Heart right ventricle (tissue), 16 donors: ENCODE measurements at regions not wholly inside any gene's neighbourhood (a gene's known extent, or its start where the extent isn't known, plus 50 kb on each side); places are given as distances from the start of the nearest gene placed in this dataset.

Source experiments
- ATAC-seq, 8 donors: fragments of 200-7000 bp; cut with Tn5 transposase; one replicate each; pipeline ENCODE4 v1.9.1; 2020; ENCODE audit warnings: mild to moderate bottlenecking in 8 of 8, moderate library complexity in 8 of 8, moderate number of reproducible peaks in 1 of 8
- DNase-seq, 2 donors: peaks; one replicate each; pipeline ENCODE4 v3.0.0-alpha.2; 2020
- H3K27ac ChIP-seq, 10 donors: fragments of 200-600 bp; sonication (generic) in 2 of 10; one replicate each; pipeline versions ENCODE4 v1.5.0 to v1.8.0; 2020 to 2022; ENCODE audit warnings: mild to moderate bottlenecking in 3 of 10
- H3K27me3 ChIP-seq, 7 donors: fragments of 200-600 bp; one replicate each; pipeline ENCODE4 v1.8.0; 2021 to 2022; ENCODE audit warnings: mild to moderate bottlenecking in 2 of 7
- H3K36me3 ChIP-seq, 9 donors: fragments of 200-600 bp; sonication (generic) in 1 of 9; one replicate each; pipeline versions ENCODE4 v1.5.0 to v1.8.0; 2020 to 2022; ENCODE audit warnings: mild to moderate bottlenecking in 2 of 9
- H3K4me1 ChIP-seq, 9 donors: fragments of 200-600 bp; sonication (generic) in 1 of 9; one replicate each; pipeline versions ENCODE4 v1.5.0 to v1.8.0; 2020 to 2022; ENCODE audit warnings: mild to moderate bottlenecking in 4 of 9
- H3K4me3 ChIP-seq, 10 donors: fragments of 200-600 bp; sonication (generic) in 2 of 10; one replicate each; pipeline versions ENCODE4 v1.5.0 to v1.8.0; 2020 to 2022; ENCODE audit warnings: mild to moderate bottlenecking in 7 of 10, moderate library complexity in 2 of 10
- H3K9me3 ChIP-seq, 11 donors: fragments of 200-600 bp in 10 of 11; sonication (generic) in 2 of 11; one replicate each; pipeline versions ENCODE4 v1.5.0 to v1.8.0; 2013 to 2022; ENCODE audit warnings: mild to moderate bottlenecking in 2 of 11, control low read depth in 1 of 11, moderate library complexity in 1 of 11
- WGBS, 2 donors: extraction: QIAGEN DNeasy Blood & Tissue Kit; methylation state at CpG; one replicate each; pipeline ENCODE4 v1.1.7; 2013; ENCODE audit warnings: inconsistent platforms in 1 of 2; 5-methylcytosine and 5-hydroxymethylcytosine counted together
- intact Hi-C, 10 donors: fragments of 100-400 bp; cut with DNase I; formaldehyde crosslinking; loops; one replicate each; pipeline versions ENCODE4 v1.11.1 to v1.14.2; 2022
- TF ChIP-seq, protein P1 (sequence below), 9 donors: fragments of 200-600 bp; sonication (generic) in 2 of 9; IDR thresholded peaks; one replicate each; pipeline versions ENCODE4 v1.5.0 to v1.8.0; 2021 to 2022; ENCODE audit warnings: antibody characterized with exemption in 9 of 9, mild to moderate bottlenecking in 5 of 9, moderate library complexity in 1 of 9
- donor health status: Arrhythmogenic right ventricular cardiomyopathy.
- donor health status: ischemic (EF 13 %, LVEDD 7.1; RV severe dilation, severe dysfunction).
- donor health status: healthy with polysubstance abuse.
- donor health status: DM: no; HTN: yes; CAD: no.
- donor health status: DM: no; HTN: no; CAD: no.
- donor health status: ischemic (EF 25% LVEDD 6.9; RV normal size, moderate dysfunction).
- donor health status: ischemic (EF 25% LVEDD 5.7; RV mildly dilated, moderate dysfunction).
- donor health status: healthy.
- donor health status: DM: yes; HTN: yes; CAD: no.
- donor health status: Ischemic cardiomyopathy.
- donor health status: ischemic (EF 35%, LVEDD 5.7; RV mildly dilated, moderate dysfunction).
- donor health status: nonischemic (EF 11% LVEDD 7.7; RV severe dilation, severe dysfunction).
- donor health status: DM: yes; HTN: yes; CAD: no.
- donor health status: PGD.
- donor health status: ischemic (EF 29% LVEDD 5.4; RV normal size, mild dysfunction).
- donor health status: nonischemic (EF 23%, LVEDD 6.1; RV moderate dilation, normal function).

DNA sequence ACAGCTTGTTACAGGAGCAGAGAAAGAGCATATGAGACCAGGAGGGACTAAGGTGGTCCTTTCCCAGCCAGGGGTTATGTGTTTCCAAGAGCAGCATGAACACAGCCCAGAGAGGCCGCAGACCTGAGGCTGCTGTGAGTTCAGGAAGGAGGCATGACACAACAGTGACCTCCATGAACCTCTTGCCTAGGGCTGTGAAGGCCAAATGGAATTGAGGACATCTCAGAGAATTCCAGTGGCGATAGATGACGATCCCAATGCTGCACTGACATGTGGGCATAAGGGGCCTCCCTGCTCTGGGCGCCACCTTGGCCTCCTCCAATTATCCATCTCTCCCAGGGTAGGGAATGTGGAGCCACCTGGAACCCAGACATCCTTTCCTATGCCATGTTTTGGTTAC is 79.9 kb upstream of the FUCA2 start:
- Histone ChIP-seq H3K4me1 (peaks cover 0 to 22% (median 18%) of the 10 kb centered on the region in 9 donors), H3K36me3 (no peaks in the 10 kb centered on the region), H3K27me3 (no peaks in the 10 kb centered on the region), H3K27ac (no peak overlapping the region), H3K9me3 (peaks cover 0 to 7% (median 0%) of the 10 kb centered on the region in 11 donors), H3K4me3 (no peak overlapping the region)
- TF ChIP-seq, protein P1, sequence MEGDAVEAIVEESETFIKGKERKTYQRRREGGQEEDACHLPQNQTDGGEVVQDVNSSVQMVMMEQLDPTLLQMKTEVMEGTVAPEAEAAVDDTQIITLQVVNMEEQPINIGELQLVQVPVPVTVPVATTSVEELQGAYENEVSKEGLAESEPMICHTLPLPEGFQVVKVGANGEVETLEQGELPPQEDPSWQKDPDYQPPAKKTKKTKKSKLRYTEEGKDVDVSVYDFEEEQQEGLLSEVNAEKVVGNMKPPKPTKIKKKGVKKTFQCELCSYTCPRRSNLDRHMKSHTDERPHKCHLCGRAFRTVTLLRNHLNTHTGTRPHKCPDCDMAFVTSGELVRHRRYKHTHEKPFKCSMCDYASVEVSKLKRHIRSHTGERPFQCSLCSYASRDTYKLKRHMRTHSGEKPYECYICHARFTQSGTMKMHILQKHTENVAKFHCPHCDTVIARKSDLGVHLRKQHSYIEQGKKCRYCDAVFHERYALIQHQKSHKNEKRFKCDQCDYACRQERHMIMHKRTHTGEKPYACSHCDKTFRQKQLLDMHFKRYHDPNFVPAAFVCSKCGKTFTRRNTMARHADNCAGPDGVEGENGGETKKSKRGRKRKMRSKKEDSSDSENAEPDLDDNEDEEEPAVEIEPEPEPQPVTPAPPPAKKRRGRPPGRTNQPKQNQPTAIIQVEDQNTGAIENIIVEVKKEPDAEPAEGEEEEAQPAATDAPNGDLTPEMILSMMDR (IDR thresholded peaks at IDR 0.05), result no peak
- intact Hi-C loops, result loop anchor here in 2 of 10 donors (10.0 kb wide), 2 partner anchors 143 to 253 kb away; partner anchors contain the start of gene LTV1 (in 1 of the 2)
- WGBS, 2 donors, result 99 to 100% methylated on average over 4 of the region's 4 CpGs
- DNase-seq (no peak), ATAC-seq (no peak)

DNA sequence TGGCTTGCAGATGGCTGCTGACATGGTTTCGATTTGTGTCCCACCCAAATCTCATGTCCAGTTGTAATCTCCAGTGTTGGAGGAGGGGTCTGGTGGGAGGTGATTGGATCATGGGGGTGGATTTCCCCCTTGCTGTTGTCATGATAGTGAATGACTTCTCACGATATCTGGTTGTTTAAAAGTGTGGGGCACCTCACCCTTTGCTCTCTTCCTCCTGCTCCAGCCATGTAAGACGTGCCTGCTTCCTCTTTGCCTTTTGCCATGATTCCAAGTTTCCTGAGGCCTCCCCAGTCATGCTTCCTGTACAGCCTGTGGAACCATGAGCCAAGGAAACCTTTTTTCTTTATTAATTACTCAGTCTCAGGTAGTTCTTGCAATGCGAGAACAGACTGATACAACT is 77.6 kb upstream of the FUCA2 start:
- Histone ChIP-seq H3K4me1 (peaks cover 0 to 3% (median 0%) of the 10 kb centered on the region in 9 donors), H3K4me3 (no peak overlapping the region), H3K36me3 (no peaks in the 10 kb centered on the region), H3K27ac (no peak overlapping the region), H3K9me3 (peaks cover 0 to 7% (median 0%) of the 10 kb centered on the region in 11 donors), H3K27me3 (no peaks in the 10 kb centered on the region)
- DNase-seq, result no peak
- TF ChIP-seq, protein P1 (IDR thresholded peaks at IDR 0.05), result no peak
- no peak for ATAC-seq
- intact Hi-C loops, result loop anchor here in 1 of 10 donors (10.0 kb wide), 1 partner anchor 186 kb away; no protein-coding TSS in a partner anchor
- 81 to 90% methylated on average over 4 of the region's 4 CpGs for WGBS, 2 donors

DNA sequence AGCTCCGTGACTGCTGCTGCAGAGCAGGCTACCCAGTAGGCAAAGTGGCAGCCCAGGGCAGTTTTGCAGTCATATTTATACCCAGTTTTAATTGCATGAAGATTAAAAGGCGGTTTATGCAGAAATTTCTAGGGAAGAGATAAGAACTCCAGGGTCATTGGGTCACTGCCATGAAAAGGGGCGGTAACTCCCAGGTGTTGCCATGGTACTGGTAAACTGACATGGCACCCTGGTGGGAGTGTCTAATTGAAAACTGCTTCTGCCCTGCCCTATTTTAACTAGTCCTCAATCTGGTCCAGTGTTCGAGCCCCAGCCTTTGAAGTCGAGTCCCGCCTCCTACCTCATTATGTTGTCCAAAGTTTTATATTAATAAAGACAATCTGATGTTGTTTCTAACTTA is 75.0 kb upstream of the FUCA2 start:
- Histone ChIP-seq H3K4me3 (no peak overlapping the region), H3K4me1 (peaks cover 0 to 19% (median 0%) of the 10 kb centered on the region in 9 donors), H3K36me3 (no peaks in the 10 kb centered on the region), H3K27ac (no peak overlapping the region), H3K27me3 (no peaks in the 10 kb centered on the region), H3K9me3 (peaks cover 0 to 7% (median 0%) of the 10 kb centered on the region in 11 donors)
- ATAC-seq (no peak), DNase-seq (no peak)
- intact Hi-C loops, result loop anchor here in 1 of 10 donors (10.0 kb wide), 1 partner anchor 188 kb away; no protein-coding TSS in a partner anchor
- TF ChIP-seq, protein P1 (IDR thresholded peaks at IDR 0.05), result no peak
- WGBS, 2 donors, result 97% methylated on average over 6 of the region's 6 CpGs

DNA sequence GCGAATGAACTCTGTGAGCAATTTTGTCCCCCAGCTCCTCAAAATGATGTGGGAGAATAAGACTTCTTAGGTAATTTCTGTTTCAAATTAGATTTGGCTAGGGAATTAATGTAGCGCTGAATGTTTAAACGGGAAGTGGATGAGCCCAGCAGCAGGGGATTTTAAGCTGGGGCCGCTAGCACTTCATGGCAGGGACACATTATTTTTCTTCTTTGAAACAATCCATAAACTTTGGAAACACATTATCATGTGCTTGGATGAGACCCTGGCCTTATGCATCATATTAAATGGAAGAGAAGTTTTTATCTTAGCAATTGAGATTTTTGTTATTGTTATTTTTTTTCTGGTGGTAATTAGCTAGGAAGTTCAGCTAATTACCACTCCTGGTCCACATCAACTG is 74.2 kb upstream of the FUCA2 start:
- H3K27me3 ChIP-seq, result no peaks in the 10 kb centered on the region
- H3K36me3 ChIP-seq, result no peaks in the 10 kb centered on the region
- TF ChIP-seq, protein P1 (IDR thresholded peaks at IDR 0.05), result no peak
- ATAC-seq, result no peak
- WGBS, 2 donors, result 84 to 86% methylated on average over 4 of the region's 4 CpGs
- DNase-seq, result no peak
- H3K27ac ChIP-seq, result no peak overlapping the region
- H3K9me3 ChIP-seq, result peaks cover 0 to 7% (median 0%) of the 10 kb centered on the region in 11 donors
- no peak overlapping the region for H3K4me3 ChIP-seq
- intact Hi-C loops, result loop anchor here in 1 of 10 donors (10.0 kb wide), 1 partner anchor 189 kb away; no protein-coding TSS in a partner anchor
- H3K4me1 ChIP-seq, result peaks cover 0 to 19% (median 0%) of the 10 kb centered on the region in 9 donors
